HepG2 (cell line): ENCODE measurements at regions not wholly inside any gene's neighbourhood (a gene's known extent, or its start where the extent isn't known, plus 50 kb on each side); places are given as distances from the start of the nearest gene placed in this dataset.
A peak's percentile ranks its signal among the peaks of the same experiment; 100 is the strongest.

Source experiments
- ATF7 ChIP-seq, 2 experiments: fragments of 450-650 bp in 1 of 2; sonication (generic) in 1 of 2; formaldehyde crosslinking in 1 of 2; IDR thresholded peaks; 2 replicates each; pipeline versions ENCODE4 v1.4.0 to v1.6.1; 2016 to 2020; ENCODE audit warnings: antibody characterized with exemption in 1 of 2, mild to moderate bottlenecking in 1 of 2, missing genetic modification reagents in 1 of 2
- FOXM1 ChIP-seq: sonication (generic); formaldehyde crosslinking; IDR thresholded peaks from 2 replicates; pipeline ENCODE4 v1.5.0; 2020; ENCODE audit warnings: missing genetic modification reagents
- GTF2F1 ChIP-seq: fragments of 150-350 bp; IDR thresholded peaks from 2 replicates; pipeline ENCODE4 v1.6.1; 2014; ENCODE audit warnings: low read length
- IKZF1 ChIP-seq: fragments of 450-650 bp; IDR thresholded peaks from 2 replicates; pipeline ENCODE4 v1.7.1; 2016
- IKZF5 ChIP-seq: IDR thresholded peaks from 2 replicates; pipeline ENCODE4 v1.6.1; 2018; ENCODE audit warnings: missing genetic modification reagents, mild to moderate bottlenecking, missing compliant biosample characterization
- KMT2A ChIP-seq: sonication (generic); formaldehyde crosslinking; IDR thresholded peaks from 2 replicates; pipeline ENCODE4 v1.4.0; 2020; ENCODE audit warnings: missing genetic modification reagents
- NFKBIZ ChIP-seq: IDR thresholded peaks from 2 replicates; pipeline ENCODE4 v1.6.1; 2018; ENCODE audit warnings: missing genetic modification reagents, missing compliant biosample characterization
- PAXIP1 ChIP-seq: sonication (generic); formaldehyde crosslinking; conservative IDR thresholded peaks from 2 replicates; pipeline ENCODE4 v1.4.0; 2020; ENCODE audit warnings: mild to moderate bottlenecking, missing genetic modification reagents, moderate library complexity
- SALL2 ChIP-seq: sonication (generic); formaldehyde crosslinking; IDR thresholded peaks from 2 replicates; pipeline ENCODE4 v1.8.1; 2023; ENCODE audit warnings: mild to moderate bottlenecking, missing genetic modification reagents, inconsistent platforms
- SIN3B ChIP-seq: fragments of 150-350 bp; IDR thresholded peaks from 2 replicates; pipeline ENCODE4 v1.6.1; 2014; ENCODE audit warnings: low read length
- SNAPC4 ChIP-seq: sonication (generic); formaldehyde crosslinking; IDR thresholded peaks from 2 replicates; pipeline ENCODE4 v1.4.0; 2020; ENCODE audit warnings: mild to moderate bottlenecking, missing genetic modification reagents
- SRY ChIP-seq: sonication (generic); formaldehyde crosslinking; IDR thresholded peaks from 2 replicates; pipeline ENCODE4 v1.8.0; 2022; ENCODE audit warnings: mild to moderate bottlenecking, missing genetic modification reagents
- XBP1 ChIP-seq: sonication (generic); formaldehyde crosslinking; IDR thresholded peaks from 2 replicates; pipeline ENCODE4 v1.5.0; 2020; ENCODE audit warnings: missing genetic modification reagents
- ZEB1 ChIP-seq: IDR thresholded peaks from 2 replicates; pipeline ENCODE4 v1.6.1; 2012; ENCODE audit warnings: mild to moderate bottlenecking, low read depth, inconsistent platforms; ENCODE audit not compliant: insufficient replicate concordance
- ZFAT ChIP-seq: sonication (generic); formaldehyde crosslinking; conservative IDR thresholded peaks from 2 replicates; pipeline ENCODE4 v1.8.1; 2023; ENCODE audit warnings: missing genetic modification reagents, inconsistent platforms
- ZNF12 ChIP-seq: sonication (generic); formaldehyde crosslinking; IDR thresholded peaks from 2 replicates; pipeline ENCODE4 v1.5.0; 2020; ENCODE audit warnings: missing genetic modification reagents
- ZNF253 ChIP-seq: sonication (generic); formaldehyde crosslinking; IDR thresholded peaks from 2 replicates; pipeline ENCODE4 v1.8.0; 2022; ENCODE audit warnings: mild to moderate bottlenecking, missing genetic modification reagents, borderline replicate concordance
- ZNF343 ChIP-seq: sonication (generic); formaldehyde crosslinking; IDR thresholded peaks from 2 replicates; pipeline ENCODE4 v1.4.0; 2020; ENCODE audit warnings: mild to moderate bottlenecking, missing genetic modification reagents
- ZNF501 ChIP-seq: sonication (generic); formaldehyde crosslinking; IDR thresholded peaks from 2 replicates; pipeline ENCODE4 v1.5.1; 2020; ENCODE audit warnings: mild to moderate bottlenecking, moderate library complexity, missing genetic modification reagents
- ZNF790 ChIP-seq: sonication (generic); formaldehyde crosslinking; IDR thresholded peaks from 2 replicates; pipeline ENCODE4 v1.8.0; 2022; ENCODE audit warnings: missing genetic modification reagents, mild to moderate bottlenecking, borderline replicate concordance

GRCh38 chr14:23883684-23884540 lies 69.7 kb upstream of the DHRS4 start (continued):
- TF ChIP-seq SNAPC4 (CRISPR knock-in tag) (peak; percentile 88), NFKBIZ (CRISPR knock-in tag) (peak; percentile 91), IKZF1 (no peak), KMT2A (CRISPR knock-in tag) (peak; percentile 84), SALL2 (CRISPR knock-in tag) (no peak), IKZF5 (CRISPR knock-in tag) (peak; percentile 82), SRY (no peak; the same call in 1 of the 2 replicates), ZNF790 (CRISPR knock-in tag) (no peak), ZFAT (no peak), FOXM1 (CRISPR knock-in tag) (no peak), ZNF253 (CRISPR knock-in tag) (no peak), ATF7 (IDR thresholded peaks at IDR 0.05) (no peak), ATF7 (CRISPR knock-in tag; IDR thresholded peaks at IDR 0.05) (peak; percentile 49; the same call in 1 of the 2 replicates), SIN3B (no peak), ZNF501 (CRISPR knock-in tag) (no peak), XBP1 (CRISPR knock-in tag) (no peak), GTF2F1 (no peak), ZEB1 (peak; percentile 63), ZNF343 (peak; percentile 80; the same call in 1 of the 2 replicates), PAXIP1 (CRISPR knock-in tag) (peak; percentile 99), ZNF12 (CRISPR knock-in tag) (peak; percentile 88)
